Neuronal stem cell (in vitro differentiated cells): ENCODE measurements at regions not wholly inside any gene's neighbourhood (a gene's known extent, or its start where the extent isn't known, plus 50 kb on each side); places are given as distances from the start of the nearest gene placed in this dataset.
"Not testable (repeated sequence)": the region's sequence is repeated elsewhere in the genome, so short reads cannot be mapped to it uniquely, and the experiment has no call there.

ENCODE experiments used
- DNase-seq: peaks from one replicate; pipeline ENCODE4 v3.0.0-alpha.2; 2013; ENCODE audit warnings: low spot score
- H2AFZ ChIP-seq: one replicate; pipeline ENCODE4 v1.6.1; 2013; ENCODE audit warnings: mild to moderate bottlenecking, low read length, inconsistent platforms
- H2AK5ac ChIP-seq: 2 replicates; pipeline ENCODE4 v1.6.1; 2013; ENCODE audit warnings: low read depth, mild to moderate bottlenecking, inconsistent platforms, low read length, moderate library complexity, mixed read lengths
- H2BK120ac ChIP-seq: 2 replicates; pipeline ENCODE4 v1.6.1; 2013; ENCODE audit warnings: low read depth, mild to moderate bottlenecking, inconsistent platforms, low read length, moderate library complexity, mixed read lengths
- H2BK12ac ChIP-seq: one replicate; pipeline ENCODE4 v1.6.1; 2013; ENCODE audit warnings: low read length, inconsistent platforms
- H2BK15ac ChIP-seq: 2 replicates; pipeline ENCODE4 v1.6.1; 2013; ENCODE audit warnings: mild to moderate bottlenecking, low read length, inconsistent platforms, mixed read lengths
- H2BK5ac ChIP-seq: one replicate; pipeline ENCODE4 v1.6.1; 2013; ENCODE audit warnings: inconsistent platforms, mild to moderate bottlenecking, low read length, moderate library complexity
- H3K14ac ChIP-seq: one replicate; pipeline ENCODE4 v1.6.1; 2013; ENCODE audit warnings: low read length, inconsistent platforms
- H3K18ac ChIP-seq: 2 replicates; pipeline ENCODE4 v1.6.1; 2013; ENCODE audit warnings: low read length, inconsistent platforms
- H3K23ac ChIP-seq: 2 replicates; pipeline ENCODE4 v1.6.1; 2013; ENCODE audit warnings: low read depth, mild to moderate bottlenecking, mixed read lengths, low read length, inconsistent platforms; ENCODE audit not compliant: poor library complexity
- H3K27ac ChIP-seq: replicated peaks from 3 replicates; pipeline ENCODE4 v1.5.1; 2013; ENCODE audit warnings: low read length, inconsistent platforms
- H3K27me3 ChIP-seq, 3 experiments: 2 replicates each; pipeline ENCODE4 v1.6.1; 2013; ENCODE audit warnings: low read length in 3 of 3, mild to moderate bottlenecking in 2 of 3, inconsistent platforms in 1 of 3, low read depth in 1 of 3, mixed read lengths in 1 of 3, moderate library complexity in 1 of 3; ENCODE audit not compliant: control insufficient read depth in 3 of 3, insufficient read depth in 3 of 3
- H3K36me3 ChIP-seq, 2 donors: replicated peaks in 1 of 2; 2 replicates each; pipeline ENCODE4 v1.6.1; 2013; ENCODE audit warnings: low read length in 2 of 2; ENCODE audit not compliant: control insufficient read depth in 2 of 2, insufficient read depth in 2 of 2
- H3K4ac ChIP-seq: 2 replicates; pipeline ENCODE4 v1.6.1; 2013; ENCODE audit warnings: inconsistent platforms, mild to moderate bottlenecking, low read length, moderate library complexity
- H3K4me1 ChIP-seq, 2 donors: 1 replicate in 1 of 2; 2 replicates in 1 of 2; pipeline ENCODE4 v1.6.1; 2013; ENCODE audit warnings: low read length in 2 of 2, low read depth in 1 of 2; ENCODE audit not compliant: control insufficient read depth in 2 of 2, insufficient read depth in 1 of 2
- H3K4me2 ChIP-seq: one replicate; pipeline ENCODE4 v1.6.1; 2013; ENCODE audit warnings: mild to moderate bottlenecking, low read length, inconsistent platforms; ENCODE audit not compliant: insufficient read depth, poor library complexity, severe bottlenecking
- H3K4me3 ChIP-seq, 2 donors: 2 replicates each; pipeline ENCODE4 v1.5.1; 2013; ENCODE audit warnings: low read length in 2 of 2, mild to moderate bottlenecking in 2 of 2, inconsistent platforms in 1 of 2, moderate library complexity in 1 of 2
- H3K79me1 ChIP-seq: one replicate; pipeline ENCODE4 v1.6.1; 2013; ENCODE audit warnings: low read depth, mild to moderate bottlenecking, inconsistent platforms, low read length, moderate library complexity
- H3K9ac ChIP-seq: one replicate; pipeline ENCODE4 v1.6.1; 2013; ENCODE audit warnings: mild to moderate bottlenecking, low read depth, low read length, inconsistent platforms; ENCODE audit not compliant: poor library complexity
- H3K9me3 ChIP-seq, 2 donors: replicated peaks in 1 of 2; 2 replicates each; pipeline versions ENCODE3 to v1.6.1; 2013; ENCODE audit warnings: low read length in 2 of 2, mild to moderate bottlenecking in 2 of 2, inconsistent platforms in 1 of 2, low read depth in 1 of 2, mixed read lengths in 1 of 2, moderate library complexity in 1 of 2; ENCODE audit not compliant: control insufficient read depth in 2 of 2, insufficient read depth in 1 of 2
- H4K8ac ChIP-seq: one replicate; pipeline ENCODE4 v1.6.1; 2013; ENCODE audit warnings: low read depth, mild to moderate bottlenecking, inconsistent platforms, low read length, moderate library complexity
- H4K91ac ChIP-seq: one replicate; pipeline ENCODE4 v1.6.1; 2013; ENCODE audit warnings: low read length, low read depth, mild to moderate bottlenecking, inconsistent platforms; ENCODE audit not compliant: poor library complexity
- WGBS, 2 donors: extraction: QIAGEN DNeasy Blood & Tissue Kit; methylation state at CpG; one replicate each; pipeline ENCODE4 v1.1.7; 2013; ENCODE audit warnings: missing lambda C conversion rate in 2 of 2, mixed read lengths in 1 of 2; ENCODE audit not compliant: insufficient read length in 2 of 2, insufficient replicate concordance in 1 of 2; ENCODE audit errors: extremely low coverage in 2 of 2; 5-methylcytosine and 5-hydroxymethylcytosine counted together

- Histone ChIP-seq H2BK12ac (no peak overlapping the region), H3K23ac (no peak overlapping the region), H3K4me2 (no peak overlapping the region), H3K18ac (no peak overlapping the region), H3K27ac (no peak overlapping the region), H4K91ac (no peak overlapping the region), H3K27me3 (no peaks in the 10 kb centered on the region), H2BK5ac (no peak overlapping the region), H3K4ac (no peak overlapping the region), H3K4me3 (no peak overlapping the region), H3K4me1 (no peaks in the 10 kb centered on the region), H2AFZ (no peak overlapping the region), H4K8ac (no peak overlapping the region), H3K79me1 (no peaks in the 10 kb centered on the region), H2AK5ac (no peak overlapping the region), H3K36me3 (no peaks in the 10 kb centered on the region), H2BK120ac (no peak overlapping the region), H3K9ac (no peak overlapping the region), H3K9me3 (no peaks in the 10 kb centered on the region), H2BK15ac (no peak overlapping the region), H3K14ac (no peak overlapping the region)
- no CpG with 5 or more reads among the region's 1 CpG for whole genome bisulfite sequencing, 2 donors
- no peak for DNase-seq
Measured at GRCh38 chr12:59344224-59344623, 251.6 kb upstream of the SLC16A7 start.

- Histone ChIP-seq H3K9me3 (no peaks in the 10 kb centered on the region), H4K8ac (no peak overlapping the region), H2BK15ac (no peak overlapping the region), H2AFZ (no peak overlapping the region), H3K4me2 (no peak overlapping the region), H3K23ac (no peak overlapping the region), H3K27me3 (peaks cover 0 to 7% (median 0%) of the 10 kb centered on the region in 3 experiments), H4K91ac (no peak overlapping the region), H3K14ac (no peak overlapping the region), H3K18ac (no peak overlapping the region), H2AK5ac (no peak overlapping the region), H3K4me1 (no peaks in the 10 kb centered on the region), H3K4me3 (no peak overlapping the region), H3K27ac (no peak overlapping the region), H3K36me3 (no peaks in the 10 kb centered on the region), H2BK12ac (no peak overlapping the region), H3K4ac (no peak overlapping the region), H2BK120ac (no peak overlapping the region), H2BK5ac (no peak overlapping the region), H3K9ac (no peak overlapping the region), H3K79me1 (no peaks in the 10 kb centered on the region)
- no peak for DNase-seq
- WGBS, 2 donors, result no CpG with 5 or more reads among the region's 2 CpGs
Measured at GRCh38 chr12:59329462-59329861, 266.4 kb upstream of the SLC16A7 start.

- not testable (repeated sequence) for H3K14ac ChIP-seq, H3K36me3 ChIP-seq, H2BK12ac ChIP-seq, H3K4me3 ChIP-seq, H2BK15ac ChIP-seq, H3K9ac ChIP-seq, H3K27ac ChIP-seq, H4K91ac ChIP-seq, H3K18ac ChIP-seq, H2AK5ac ChIP-seq, H3K79me1 ChIP-seq, H2BK120ac ChIP-seq, H2AFZ ChIP-seq, H3K9me3 ChIP-seq, H3K27me3 ChIP-seq, H2BK5ac ChIP-seq, H3K23ac ChIP-seq, DNase-seq, H3K4me1 ChIP-seq, H3K4me2 ChIP-seq, H4K8ac ChIP-seq, H3K4ac ChIP-seq
- WGBS, 2 donors, result no CpG with 5 or more reads among the region's 15 CpGs
Measured at GRCh38 chr12:59328395-59329075, 267.3 kb upstream of the SLC16A7 start.

GRCh38 chr12:59326457-59326856, 269.4 kb upstream of the SLC16A7 start:
- not testable (repeated sequence) for H2BK15ac ChIP-seq, H3K36me3 ChIP-seq, H3K4me2 ChIP-seq, DNase-seq, H3K9ac ChIP-seq, H2AFZ ChIP-seq, H4K91ac ChIP-seq, H3K4me3 ChIP-seq, H3K14ac ChIP-seq, H3K23ac ChIP-seq, H3K4ac ChIP-seq, H4K8ac ChIP-seq, H3K79me1 ChIP-seq, H3K18ac ChIP-seq, H2BK120ac ChIP-seq, H2BK12ac ChIP-seq, H2BK5ac ChIP-seq, H3K4me1 ChIP-seq, H3K27ac ChIP-seq, H3K9me3 ChIP-seq, H2AK5ac ChIP-seq, H3K27me3 ChIP-seq
- no CpG with 5 or more reads among the region's 12 CpGs for WGBS, 2 donors
